AG04449 (cell line): ENCODE measurements at regions not wholly inside any gene's neighbourhood (a gene's known extent, or its start where the extent isn't known, plus 50 kb on each side); places are given as distances from the start of the nearest gene placed in this dataset.
"Not testable (repeated sequence)": the region's sequence is repeated elsewhere in the genome, so short reads cannot be mapped to it uniquely, and the experiment has no call there.

Experiments
- CTCF ChIA-PET: fragments of 350-600 bp; formaldehyde crosslinking; extraction: SDS; loops from one replicate; lab custom pipeline; 2021; ENCODE audit warnings: antibody characterized with exemption; lab: Yijun Ruan, JAX
- POLR2A ChIA-PET: fragments of 400-600, 350-600 bp; formaldehyde crosslinking; extraction: SDS; loops from one replicate; lab custom pipeline; 2020; ENCODE audit warnings: antibody characterized with exemption, inconsistent platforms; lab: Yijun Ruan, JAX
- DNase-seq: peaks from one replicate; pipeline ENCODE4 v3.0.0-alpha.2; 2010; ENCODE audit warnings: low read depth, low spot score
- H3K4me3 ChIP-seq: 2 replicates; pipeline ENCODE4 v1.5.1; 2011; ENCODE audit warnings: low read depth, mild to moderate bottlenecking, control low read depth, low read length
- CTCF ChIP-seq: IDR thresholded peaks from one replicate; pipeline ENCODE4 v1.5.1; 2011; ENCODE audit warnings: mild to moderate bottlenecking, moderate library complexity, low read length, control low read depth, inconsistent platforms; ENCODE audit not compliant: insufficient read depth; ENCODE audit errors: missing control alignments

DNA sequence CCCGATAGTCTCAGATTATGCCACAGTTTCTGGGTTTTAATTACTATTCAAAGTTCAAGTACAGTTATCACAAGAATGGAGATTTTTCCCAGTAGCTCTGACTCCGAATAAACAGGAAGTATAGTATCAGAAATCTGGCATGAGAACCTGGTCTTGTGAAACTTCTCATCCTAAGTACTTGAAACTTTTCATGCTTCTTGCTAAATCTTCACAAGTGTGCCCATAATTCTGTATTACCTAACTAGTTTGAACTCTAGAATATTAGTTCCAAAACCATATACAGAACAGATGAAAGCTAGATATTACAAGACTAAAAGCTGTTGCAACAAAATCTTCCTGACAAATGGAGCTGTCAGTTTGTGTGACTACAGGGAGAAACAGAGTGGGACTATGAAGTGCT is 70.5 kb upstream of the CSNK1A1L start:
- no peak for TF ChIP-seq CTCF
- DNase-seq: peak; percentile 87
- ChIA-PET POLR2A (no interaction called here), CTCF (interaction anchor here (1.0 to 1.6 kb wide), 2 partner anchors 11 to 21 kb away, joined by 3 to 4 read pairs; no protein-coding TSS in a partner anchor)
- no peak overlapping the region for H3K4me3 ChIP-seq

DNA sequence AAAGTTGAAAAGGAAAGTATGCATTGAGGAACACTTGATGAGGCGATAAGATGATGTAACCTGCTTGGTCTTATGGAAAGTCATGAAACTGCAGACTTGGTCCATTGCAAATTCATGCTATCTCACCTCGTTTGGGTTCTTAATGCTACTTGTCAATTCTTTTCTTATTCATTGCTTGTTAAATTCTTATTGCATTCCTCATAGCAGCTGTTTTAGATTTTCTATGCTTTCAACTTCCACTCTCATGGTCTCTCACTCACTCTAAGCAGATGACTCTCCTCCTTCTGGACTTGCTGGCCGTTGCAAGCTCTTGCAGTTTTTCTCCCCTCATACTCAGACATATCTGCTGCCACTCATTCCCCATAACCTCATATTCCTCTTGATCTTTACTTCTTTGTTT is 67.8 kb upstream of the CSNK1A1L start:
- POLR2A ChIA-PET: interaction anchor here (0.6 to 0.9 kb wide), 4 partner anchors 14 to 508 kb away, joined by 3 read pairs; no protein-coding TSS in a partner anchor
- DNase-seq: peak; percentile 88
- TF ChIP-seq CTCF: peak; percentile 8
- CTCF ChIA-PET: no interaction called here
- H3K4me3 ChIP-seq: no peak overlapping the region

GRCh38 chr13:37172226-37172625 is 66.8 kb upstream of the CSNK1A1L start:
- H3K4me3 ChIP-seq, POLR2A ChIA-PET, DNase-seq: not testable (repeated sequence)
- CTCF ChIA-PET: interaction anchor here (1.1 to 1.4 kb wide), 2 partner anchors 21 to 58 kb away, joined by 3 to 4 read pairs; no protein-coding TSS in a partner anchor

DNA sequence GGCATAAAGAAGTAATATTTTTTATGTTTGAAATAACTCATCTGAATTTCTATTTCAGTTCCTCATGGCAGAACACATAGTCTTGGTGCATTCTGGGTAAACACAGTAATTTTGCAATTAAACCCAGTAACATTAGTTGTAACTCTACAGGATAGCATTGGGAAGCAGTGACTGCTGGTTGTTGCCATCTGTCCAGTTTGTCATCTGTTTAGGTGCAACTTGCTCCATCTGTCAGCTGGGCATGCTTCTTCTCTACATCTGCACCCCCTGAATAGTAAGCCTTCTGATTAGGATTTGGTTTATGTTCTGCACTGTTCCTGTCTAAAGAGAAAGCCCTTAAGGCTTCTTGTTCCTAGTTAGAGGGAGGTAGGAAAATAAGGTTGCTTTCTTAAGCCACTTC is 63.5 kb upstream of the CSNK1A1L start:
- POLR2A ChIA-PET: no interaction called here
- no peak for TF ChIP-seq CTCF
- CTCF ChIA-PET: interaction anchor here (0.6 kb wide), 1 partner anchor 433 kb away, joined by 3 read pairs; no protein-coding TSS in a partner anchor
- H3K4me3 ChIP-seq: no peak overlapping the region
- DNase-seq: no peak

GRCh38 chr13:37168151-37168550 is 62.7 kb upstream of the CSNK1A1L start:
- H3K4me3 ChIP-seq: no peak overlapping the region
- CTCF ChIA-PET: interaction anchor here (0.6 kb wide), 1 partner anchor 434 kb away, joined by 3 read pairs; no protein-coding TSS in a partner anchor
- POLR2A ChIA-PET: no interaction called here

DNA sequence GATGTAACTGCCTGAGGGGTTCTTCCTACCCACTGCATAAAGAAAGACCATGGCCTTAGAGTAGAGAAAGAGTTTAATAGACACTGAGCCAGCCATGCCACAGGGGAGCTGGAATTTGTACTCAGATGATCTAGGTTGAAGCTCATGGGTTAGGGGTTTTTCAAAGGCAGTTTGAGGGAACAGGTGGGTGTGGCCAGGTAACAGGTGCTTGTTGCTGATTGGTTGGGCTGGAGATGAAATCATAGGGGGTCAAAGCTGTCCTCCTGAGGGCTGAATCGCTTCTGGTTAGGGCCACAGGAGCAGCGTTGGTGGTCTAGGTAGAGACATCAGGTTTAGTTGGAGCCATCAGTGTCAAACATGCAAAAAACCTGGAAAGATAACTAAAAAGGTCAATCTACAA is 59.2 kb upstream of the CSNK1A1L start:
- CTCF ChIA-PET: interaction anchor here (1.3 kb wide), 1 partner anchor 438 kb away, joined by 3 read pairs; no protein-coding TSS in a partner anchor
- no peak for TF ChIP-seq CTCF
- no peak overlapping the region for H3K4me3 ChIP-seq
- DNase-seq: no peak
- POLR2A ChIA-PET: no interaction called here

More at GRCh38 chr13:37168151-37168550, 62.7 kb upstream of the CSNK1A1L start:
- no peak for DNase-seq
- TF ChIP-seq CTCF: no peak
